K562 (cell line): ENCODE measurements at regions not wholly inside any gene's neighbourhood (a gene's known extent, or its start where the extent isn't known, plus 50 kb on each side); places are given as distances from the start of the nearest gene placed in this dataset.

ENCODE experiments used
- ATAC-seq: fragments of 200-7000 bp; cut with Tn5 transposase; 3 replicates; pipeline ENCODE4 v1.9.1; 2020; ENCODE audit warnings: moderate library complexity
- BruUV-seq: library from RNA; stranded (reverse); fragments of 400-500 nt; replicated peaks from 2 replicates; lab custom pipeline; 2021; lab: Mats Ljungman, UMichigan
- CTCF ChIA-PET: fragments of 300-600 bp; formaldehyde crosslinking; extraction: SDS; loops from one replicate; lab custom pipeline; 2021; ENCODE audit warnings: low intra/inter-chr PET ratio; lab: Yijun Ruan, JAX
- POLR2A ChIA-PET: fragments of 300-600, 350-650 bp; sonication (Branson Sonifier 250); formaldehyde crosslinking; extraction: SDS; loops from one replicate; lab custom pipeline; 2021; ENCODE audit warnings: antibody characterized with exemption, inconsistent platforms; lab: Yijun Ruan, JAX
- DNase-seq, 4 experiments: peaks; one replicate each; pipeline versions ENCODE4 v3.0.0 to v3.0.0-alpha.2; 2011 to 2018; ENCODE audit warnings: low spot score in 3 of 4, mixed read lengths in 3 of 4; ENCODE audit errors: extremely low read depth in 1 of 4
- FAIRE-seq: peaks from 2 replicates; lab custom pipeline; 2011; peaks lifted over from hg19 to GRCh38; lab: Jason Lieb, UNC
- H2AFZ ChIP-seq: 2 replicates; pipeline ENCODE4 v1.6.0; 2011; ENCODE audit warnings: low read depth, low read length, control low read depth, inconsistent platforms
- H3K27ac ChIP-seq: fragments of 200-600 bp; 3 replicates; pipeline ENCODE4 v1.8.0; 2011; ENCODE audit warnings: low read depth, mild to moderate bottlenecking, control low read depth, inconsistent platforms, low read length, moderate library complexity, mixed read lengths; ENCODE audit errors: extremely low read depth
- H3K27me3 ChIP-seq, 2 experiments: fragments of 300-600 bp in 1 of 2; 2 replicates in 1 of 2; 3 replicates in 1 of 2; pipeline versions ENCODE4 v1.6.0 to v1.8.0; 2011; ENCODE audit warnings: inconsistent platforms in 2 of 2, low read length in 2 of 2, mild to moderate bottlenecking in 1 of 2, mixed read lengths in 1 of 2, moderate library complexity in 1 of 2; ENCODE audit not compliant: control insufficient read depth in 2 of 2, insufficient read depth in 2 of 2
- H3K36me3 ChIP-seq: fragments of 300-600 bp; 3 replicates; pipeline ENCODE4 v1.8.0; 2011; ENCODE audit warnings: mild to moderate bottlenecking, low read length, inconsistent platforms; ENCODE audit not compliant: control insufficient read depth, insufficient read depth
- H3K4me1 ChIP-seq, 2 experiments: fragments of 200-600 bp in 1 of 2; replicated peaks in 1 of 2; 2 replicates in 1 of 2; 3 replicates in 1 of 2; pipeline versions ENCODE4 v1.5.1 to v1.8.0; 2011; ENCODE audit warnings: inconsistent platforms in 2 of 2, low read length in 2 of 2, mild to moderate bottlenecking in 1 of 2, mixed read lengths in 1 of 2, moderate library complexity in 1 of 2; ENCODE audit not compliant: control insufficient read depth in 2 of 2, insufficient read depth in 2 of 2
- H3K4me2 ChIP-seq: 2 replicates; pipeline ENCODE4 v1.6.1; 2011; ENCODE audit warnings: low read length, control low read depth, inconsistent platforms, mixed read lengths; ENCODE audit not compliant: insufficient read depth
- H3K4me3 ChIP-seq: fragments of 200-600 bp; sonication (generic), shearing (Covaris generic); 2 replicates; pipeline ENCODE4 v1.5.1; 2016; ENCODE audit warnings: control low read depth, inconsistent platforms
- H3K79me2 ChIP-seq: fragments of 200-600 bp; 3 replicates; pipeline ENCODE4 v1.8.0; 2011; ENCODE audit warnings: low read length, inconsistent platforms; ENCODE audit not compliant: control insufficient read depth, insufficient read depth
- H3K9ac ChIP-seq, 2 experiments: 2 replicates each; pipeline versions ENCODE4 v1.6.0 to v1.6.1; 2011; ENCODE audit warnings: low read depth in 2 of 2, low read length in 2 of 2, control low read depth in 1 of 2, inconsistent platforms in 1 of 2, mild to moderate bottlenecking in 1 of 2, mixed read lengths in 1 of 2; ENCODE audit not compliant: insufficient read depth in 1 of 2
- H3K9me1 ChIP-seq: one replicate; pipeline ENCODE4 v1.6.0; 2011; ENCODE audit warnings: inconsistent platforms, mild to moderate bottlenecking, low read length, moderate library complexity; ENCODE audit not compliant: control insufficient read depth, insufficient read depth
- H3K9me3 ChIP-seq: replicated peaks from 2 replicates; pipeline ENCODE4 v1.5.1; 2011; ENCODE audit warnings: low read depth, low read length, inconsistent platforms; ENCODE audit not compliant: control insufficient read depth, insufficient read depth
- H4K20me1 ChIP-seq: replicated peaks from 2 replicates; pipeline ENCODE4 v1.6.1; 2011; ENCODE audit warnings: low read length, inconsistent platforms, mixed read lengths; ENCODE audit not compliant: control insufficient read depth, insufficient read depth
- ARID2 ChIP-seq: fragments of 450-650 bp; IDR thresholded peaks from 2 replicates; pipeline ENCODE4 v1.6.1; 2017; ENCODE audit warnings: antibody characterized with exemption, mild to moderate bottlenecking
- ATF1 ChIP-seq, 2 experiments: fragments of 450-650 bp in 1 of 2; IDR thresholded peaks; 2 replicates each; pipeline ENCODE4 v1.6.1; 2016; ENCODE audit warnings: missing compliant biosample characterization in 1 of 2, missing genetic modification characterization in 1 of 2
- CREM ChIP-seq: IDR thresholded peaks from 2 replicates; pipeline ENCODE4 v1.6.1; 2014; ENCODE audit warnings: antibody characterized with exemption, low read depth
- FOXA3 ChIP-seq, 2 experiments: fragments of 450-650 bp in 1 of 2; sonication (generic) in 1 of 2; formaldehyde crosslinking; IDR thresholded peaks in 1 of 2; conservative IDR thresholded peaks in 1 of 2; 2 replicates each; pipeline versions ENCODE4 v1.4.0 to v1.8.0; 2020 to 2022; ENCODE audit warnings: mild to moderate bottlenecking in 2 of 2, missing genetic modification reagents in 1 of 2
- FUS ChIP-seq: fragments of 200-400 bp; formaldehyde crosslinking; optimal IDR thresholded peaks from 2 replicates; pipeline ENCODE3; 2017; ENCODE audit warnings: low read depth, low read length
- POLR2H ChIP-seq: IDR thresholded peaks from 2 replicates; pipeline ENCODE4 v1.6.1; 2016; ENCODE audit warnings: missing genetic modification characterization, low read depth, mild to moderate bottlenecking, control low read depth, missing compliant biosample characterization, moderate library complexity
- TEAD2 ChIP-seq: fragments of 450-650 bp; IDR thresholded peaks from 2 replicates; pipeline ENCODE4 v1.6.1; 2016; ENCODE audit warnings: missing genetic modification characterization, control low read depth, missing compliant biosample characterization
- TEAD4 ChIP-seq, 2 experiments: sonication (generic) in 1 of 2; formaldehyde crosslinking in 1 of 2; IDR thresholded peaks; 2 replicates each; pipeline versions ENCODE4 v1.6.1 to v1.8.0; 2012 to 2022; ENCODE audit warnings: borderline replicate concordance in 1 of 2, inconsistent platforms in 1 of 2, low read length in 1 of 2, mild to moderate bottlenecking in 1 of 2, missing genetic modification reagents in 1 of 2
- THRAP3 ChIP-seq: fragments of 450-650 bp; IDR thresholded peaks from 2 replicates; pipeline ENCODE4 v1.6.1; 2016; ENCODE audit warnings: mild to moderate bottlenecking, inconsistent platforms, borderline replicate concordance
- ZNF23 ChIP-seq: fragments of 250-450 bp; sonication (Bioruptor Pico); IDR thresholded peaks from 2 replicates; pipeline ENCODE4 v1.4.0; 2020; ENCODE audit warnings: mild to moderate bottlenecking
- WGBS: fragments of 100-300 bp; shearing (Covaris generic); methylation state at CpG from one replicate; pipeline ENCODE4 v1.1.6; 2016; ENCODE audit warnings: low coverage, mixed read lengths; ENCODE audit not compliant: insufficient coverage; ENCODE audit errors: missing lambda C conversion rate; 5-methylcytosine and 5-hydroxymethylcytosine counted together
- in situ Hi-C: fragments of 300-500 bp; cut with MboI; formaldehyde crosslinking; loops from 4 replicates; pipeline ENCODE4 v1.15.0; 2018; ENCODE audit warnings: inconsistent platforms, mixed read lengths
- intact Hi-C: fragments of 100-400 bp; cut with micrococcal nuclease; formaldehyde crosslinking; loops from 2 replicates; pipeline ENCODE4 v1.14.2; 2022
- TF ChIP-seq, protein P1 (sequence below), 2 experiments: fragments of 200-800 bp in 1 of 2; sonication (Bioruptor generic) in 1 of 2; sonication (generic) in 1 of 2; formaldehyde crosslinking in 1 of 2; IDR thresholded peaks in 1 of 2; conservative IDR thresholded peaks in 1 of 2; 2 replicates each; pipeline versions ENCODE4 v1.5.0 to v1.6.1; 2016 to 2020; ENCODE audit warnings: missing compliant biosample characterization in 1 of 2, missing genetic modification characterization in 1 of 2, missing genetic modification reagents in 1 of 2

DNA sequence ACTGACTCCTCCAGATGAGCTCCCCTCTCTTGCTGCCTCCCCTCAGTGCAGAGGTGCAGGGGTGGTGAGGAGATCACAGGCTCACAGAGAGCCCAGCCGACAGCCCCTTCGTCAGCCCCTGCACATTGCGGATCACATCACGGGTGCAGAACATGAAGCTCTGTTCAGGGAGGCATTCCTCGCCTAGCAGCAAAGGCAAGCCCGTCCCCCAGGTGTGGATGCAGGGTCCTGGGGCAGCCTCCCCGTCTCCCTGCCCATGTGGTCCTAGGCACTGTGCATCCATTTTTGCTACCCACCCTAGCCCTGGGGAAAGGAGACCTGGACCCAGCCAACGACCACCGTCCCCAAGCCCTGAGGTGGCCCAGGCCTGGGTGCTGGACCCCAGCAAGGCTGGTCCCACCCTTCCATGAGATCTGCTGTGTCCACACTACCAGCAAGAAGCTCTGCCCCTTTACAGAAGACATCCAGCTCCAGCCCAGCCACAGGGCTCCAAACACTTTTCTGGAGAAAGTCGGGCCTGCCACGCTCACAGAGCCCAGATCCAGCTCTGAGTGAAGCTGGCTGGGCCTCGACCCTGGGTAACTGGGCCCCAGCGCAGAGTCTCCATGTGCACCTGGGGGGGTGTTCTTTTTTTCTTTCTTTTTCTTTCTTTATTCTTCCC lies 248.7 kb downstream of the NPHP4 start (continued):
- no peak for TF ChIP-seq FOXA3 (CRISPR knock-in tag; conservative IDR thresholded peaks at IDR 0.05 in 1 of 2, IDR thresholded peaks at IDR 0.05 in 1 of 2)
- no peak for TF ChIP-seq TEAD2 (tag)
- TF ChIP-seq ARID2 = no peak
- TF ChIP-seq, protein P1, sequence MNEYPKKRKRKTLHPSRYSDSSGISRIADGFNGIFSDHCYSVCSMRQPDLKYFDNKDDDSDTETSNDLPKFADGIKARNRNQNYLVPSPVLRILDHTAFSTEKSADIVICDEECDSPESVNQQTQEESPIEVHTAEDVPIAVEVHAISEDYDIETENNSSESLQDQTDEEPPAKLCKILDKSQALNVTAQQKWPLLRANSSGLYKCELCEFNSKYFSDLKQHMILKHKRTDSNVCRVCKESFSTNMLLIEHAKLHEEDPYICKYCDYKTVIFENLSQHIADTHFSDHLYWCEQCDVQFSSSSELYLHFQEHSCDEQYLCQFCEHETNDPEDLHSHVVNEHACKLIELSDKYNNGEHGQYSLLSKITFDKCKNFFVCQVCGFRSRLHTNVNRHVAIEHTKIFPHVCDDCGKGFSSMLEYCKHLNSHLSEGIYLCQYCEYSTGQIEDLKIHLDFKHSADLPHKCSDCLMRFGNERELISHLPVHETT (CRISPR knock-in tag; conservative IDR thresholded peaks at IDR 0.05 in 1 of 2, IDR thresholded peaks at IDR 0.05 in 1 of 2) = no peak
- TF ChIP-seq TEAD4 (IDR thresholded peaks at IDR 0.05; ENCODE audit: low read length) = no peak
- TF ChIP-seq TEAD4 (CRISPR knock-in tag; IDR thresholded peaks at IDR 0.05; ENCODE audit: borderline replicate concordance) = no peak
- TF ChIP-seq ZNF23 = no peak
- no peak for TF ChIP-seq POLR2H (tag)
- no peak for TF ChIP-seq FUS

DNA sequence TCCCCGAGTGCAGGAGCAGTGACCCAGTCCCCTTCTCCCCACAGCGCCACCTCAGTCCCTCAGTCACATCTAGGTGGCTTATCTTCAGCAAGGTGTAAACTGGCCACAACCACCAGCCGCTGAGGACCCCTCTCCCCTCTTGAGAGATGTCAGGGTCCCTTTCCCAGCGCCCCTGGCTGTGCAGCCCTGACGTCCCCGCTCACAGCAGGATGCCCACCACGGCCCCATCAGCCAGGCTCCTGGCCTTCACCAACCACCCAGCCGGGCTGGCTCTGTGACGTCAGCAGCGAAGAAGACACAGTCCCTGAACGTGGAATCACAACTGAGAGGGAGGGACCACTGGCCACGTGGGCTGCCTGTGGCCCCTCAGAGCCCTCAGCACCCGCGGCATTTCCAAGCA lies 249.4 kb downstream of the NPHP4 start:
- H3K4me2 ChIP-seq = no peak overlapping the region
- H3K79me2 ChIP-seq = no peaks in the 10 kb centered on the region
- H3K4me1 ChIP-seq = peaks cover 0 to 17% of the 10 kb centered on the region in 2 experiments; a peak in 1 of 5 replicates
- under 1% methylated on average over 14 of the region's 14 CpGs for WGBS
- DNase-seq (no peak), FAIRE-seq (no peak), ATAC-seq (no peak)
- H4K20me1 ChIP-seq = peaks cover 9% of the 10 kb centered on the region
- CTCF ChIA-PET = no interaction called here
- H3K9ac ChIP-seq = no peak overlapping the region
- intact Hi-C loops (loop anchor here (10.0 kb wide), 1 partner anchor 1828 kb away; no protein-coding TSS in a partner anchor), in situ Hi-C loops (no loop called here)
- no peaks in the 10 kb centered on the region for H3K36me3 ChIP-seq
- peaks cover 0 to 25% of the 10 kb centered on the region in 2 experiments; a peak in 2 of 5 replicates for H3K27me3 ChIP-seq
- no TSS peak for BruUV-seq
- H3K9me3 ChIP-seq = no peaks in the 10 kb centered on the region
- H3K9me1 ChIP-seq = no peaks in the 10 kb centered on the region
- POLR2A ChIA-PET = interaction anchor here (0.7 kb wide), 1 partner anchor 27 kb away, joined by 3 read pairs; no protein-coding TSS in a partner anchor
- TF ChIP-seq CREM = peak; percentile 6; the same call in 1 of the 2 replicates
- TF ChIP-seq THRAP3 = no peak
- TF ChIP-seq ATF1 (CRISPR knock-in tag; IDR thresholded peaks at IDR 0.05) = no peak
- 0 out of 2 replicates have a peak, but pooled peaks have one; percentile 25 for TF ChIP-seq ATF1 (tag; IDR thresholded peaks at IDR 0.05)
- H3K27ac ChIP-seq = no peak overlapping the region
- no peak overlapping the region for H2AFZ ChIP-seq
- H3K4me3 ChIP-seq = no peak overlapping the region
